Testis (tissue), 2 donors: ENCODE measurements at regions not wholly inside any gene's neighbourhood (a gene's known extent, or its start where the extent isn't known, plus 50 kb on each side); places are given as distances from the start of the nearest gene placed in this dataset.

Experiments
- DNase-seq: peaks from one replicate; pipeline ENCODE4 v3.0.0-alpha.2; 2019
- H3K27ac ChIP-seq, 2 donors: fragments of 200-600 bp; sonication (generic); one replicate each; pipeline ENCODE4 v1.5.1; 2019
- H3K27me3 ChIP-seq: fragments of 200-600 bp; sonication (generic); one replicate; pipeline ENCODE4 v1.5.1; 2019
- H3K36me3 ChIP-seq: fragments of 200-600 bp; sonication (generic); one replicate; pipeline ENCODE4 v1.5.1; 2017; ENCODE audit warnings: low read depth; ENCODE audit errors: missing control alignments
- H3K4me1 ChIP-seq: fragments of 200-600 bp; sonication (generic); one replicate; pipeline ENCODE4 v1.5.1; 2019
- H3K4me3 ChIP-seq, 2 donors: fragments of 200-600 bp; sonication (generic); one replicate each; pipeline ENCODE4 v1.5.1; 2017 to 2019
- H3K9me3 ChIP-seq: fragments of 200-600 bp; sonication (generic); one replicate; pipeline ENCODE4 v1.5.1; 2017
- POLR2A ChIP-seq: fragments of 450-650 bp; IDR thresholded peaks from one replicate; pipeline ENCODE4 v1.6.1; 2017; ENCODE audit warnings: antibody characterized with exemption, mild to moderate bottlenecking, moderate library complexity
- WGBS, 2 donors: methylation state at CpG; one replicate each; pipeline ENCODE4 v1.1.5; 2018; 5-methylcytosine and 5-hydroxymethylcytosine counted together
- intact Hi-C: fragments of 100-400 bp; cut with DNase I; formaldehyde crosslinking; loops from one replicate; pipeline ENCODE4 v1.15.1; 2023; ENCODE audit warnings: low total_unique reads
- TF ChIP-seq, protein P1 (sequence below), 3 experiments: fragments of 450-650 bp in 2 of 3; fragments of 200-600 bp in 1 of 3; sonication (generic) in 1 of 3; IDR thresholded peaks; one replicate each; pipeline ENCODE4 v1.5.1; 2016 to 2019; ENCODE audit warnings: antibody characterized with exemption in 3 of 3, mild to moderate bottlenecking in 2 of 3, moderate library complexity in 1 of 3

DNA sequence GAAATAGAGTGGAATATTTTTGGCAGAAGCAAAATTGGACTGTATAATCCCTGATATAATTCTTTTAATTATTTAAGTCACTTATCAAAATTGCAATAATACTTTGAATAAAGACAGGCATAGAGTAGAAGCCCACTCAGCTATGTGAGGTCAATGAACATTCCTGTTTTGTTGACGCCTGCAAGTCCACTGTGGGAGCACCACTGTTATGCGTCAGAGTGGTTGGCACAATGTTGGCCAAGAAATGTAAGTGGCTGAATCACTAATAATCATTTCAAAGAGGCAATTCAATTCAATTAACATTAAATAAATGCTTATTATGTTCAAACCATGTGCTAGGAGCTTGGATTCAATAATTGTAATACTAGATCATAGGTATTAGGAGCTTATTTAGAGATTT, 221.0 kb downstream of the SPCS3 start:
- DNase-seq, result no peak
- TF ChIP-seq POLR2A, result no peak
- TF ChIP-seq, protein P1, sequence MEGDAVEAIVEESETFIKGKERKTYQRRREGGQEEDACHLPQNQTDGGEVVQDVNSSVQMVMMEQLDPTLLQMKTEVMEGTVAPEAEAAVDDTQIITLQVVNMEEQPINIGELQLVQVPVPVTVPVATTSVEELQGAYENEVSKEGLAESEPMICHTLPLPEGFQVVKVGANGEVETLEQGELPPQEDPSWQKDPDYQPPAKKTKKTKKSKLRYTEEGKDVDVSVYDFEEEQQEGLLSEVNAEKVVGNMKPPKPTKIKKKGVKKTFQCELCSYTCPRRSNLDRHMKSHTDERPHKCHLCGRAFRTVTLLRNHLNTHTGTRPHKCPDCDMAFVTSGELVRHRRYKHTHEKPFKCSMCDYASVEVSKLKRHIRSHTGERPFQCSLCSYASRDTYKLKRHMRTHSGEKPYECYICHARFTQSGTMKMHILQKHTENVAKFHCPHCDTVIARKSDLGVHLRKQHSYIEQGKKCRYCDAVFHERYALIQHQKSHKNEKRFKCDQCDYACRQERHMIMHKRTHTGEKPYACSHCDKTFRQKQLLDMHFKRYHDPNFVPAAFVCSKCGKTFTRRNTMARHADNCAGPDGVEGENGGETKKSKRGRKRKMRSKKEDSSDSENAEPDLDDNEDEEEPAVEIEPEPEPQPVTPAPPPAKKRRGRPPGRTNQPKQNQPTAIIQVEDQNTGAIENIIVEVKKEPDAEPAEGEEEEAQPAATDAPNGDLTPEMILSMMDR (IDR thresholded peaks at IDR 0.05), result no peak
- H3K27ac ChIP-seq, result no peak overlapping the region
- no peaks in the 10 kb centered on the region for H3K9me3 ChIP-seq
- WGBS, 2 donors, result 87 to 100% methylated on average over 2 of the region's 2 CpGs
- H3K4me1 ChIP-seq, result no peaks in the 10 kb centered on the region
- no peaks in the 10 kb centered on the region for H3K27me3 ChIP-seq
- H3K36me3 ChIP-seq, result no peaks in the 10 kb centered on the region
- intact Hi-C loops, result no loop called here
- no peak overlapping the region for H3K4me3 ChIP-seq

DNA sequence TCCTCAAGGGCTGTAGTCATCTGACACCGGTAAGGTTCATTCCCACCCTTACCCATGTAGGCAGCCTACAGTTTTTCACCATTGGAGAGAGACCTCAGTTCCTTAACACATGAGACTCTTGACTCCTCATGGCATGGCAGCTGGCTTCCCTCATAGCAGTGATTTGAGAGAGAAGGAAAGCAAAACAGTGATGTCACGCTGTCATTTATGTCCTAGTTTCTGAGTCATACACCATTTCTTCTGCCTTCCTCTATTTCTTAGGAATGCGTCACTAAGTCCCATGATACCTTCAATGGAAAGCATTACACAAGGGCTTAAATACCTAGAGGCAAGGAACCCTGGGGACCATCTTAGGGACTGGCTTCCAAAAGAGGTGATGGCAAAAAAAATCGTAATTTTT, 226.1 kb downstream of the SPCS3 start:
- no peaks in the 10 kb centered on the region for H3K36me3 ChIP-seq
- intact Hi-C loops, result no loop called here
- TF ChIP-seq POLR2A, result no peak
- TF ChIP-seq, protein P1 (IDR thresholded peaks at IDR 0.05), result no peak
- no peaks in the 10 kb centered on the region for H3K4me1 ChIP-seq
- H3K4me3 ChIP-seq, result no peak overlapping the region
- H3K27me3 ChIP-seq, result no peaks in the 10 kb centered on the region
- DNase-seq, result no peak
- H3K9me3 ChIP-seq, result no peaks in the 10 kb centered on the region
- WGBS, 2 donors, result 78 to 85% methylated on average over 4 of the region's 4 CpGs
- H3K27ac ChIP-seq, result no peak overlapping the region

DNA sequence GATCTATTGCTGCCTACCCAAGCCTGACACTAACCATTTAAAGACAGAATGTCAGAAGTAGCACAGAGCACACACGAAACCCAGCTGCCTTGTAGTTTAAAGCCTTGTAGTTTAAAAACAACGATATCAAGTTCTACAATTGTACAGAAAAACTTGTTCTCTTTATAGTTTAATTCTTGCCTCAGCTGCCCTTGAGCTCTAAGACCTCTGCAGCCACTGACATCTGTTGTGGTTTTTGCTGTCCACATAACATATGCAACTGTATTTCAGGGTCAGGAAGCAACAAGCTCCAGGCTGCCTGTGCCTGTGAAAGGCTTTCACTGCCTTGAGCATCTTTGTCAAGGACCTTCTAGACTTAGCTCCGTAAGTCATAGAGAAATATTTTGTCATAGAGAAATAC, 227.2 kb downstream of the SPCS3 start:
- Histone ChIP-seq H3K4me1 (no peaks in the 10 kb centered on the region), H3K9me3 (no peaks in the 10 kb centered on the region), H3K36me3 (no peaks in the 10 kb centered on the region), H3K27ac (no peak overlapping the region), H3K4me3 (no peak overlapping the region), H3K27me3 (no peaks in the 10 kb centered on the region)
- intact Hi-C loops, result no loop called here
- DNase-seq, result no peak
- 29 to 32% methylated on average over 3 of the region's 3 CpGs for WGBS, 2 donors
- TF ChIP-seq POLR2A, result no peak
- TF ChIP-seq, protein P1 (IDR thresholded peaks at IDR 0.05), result no peak

DNA sequence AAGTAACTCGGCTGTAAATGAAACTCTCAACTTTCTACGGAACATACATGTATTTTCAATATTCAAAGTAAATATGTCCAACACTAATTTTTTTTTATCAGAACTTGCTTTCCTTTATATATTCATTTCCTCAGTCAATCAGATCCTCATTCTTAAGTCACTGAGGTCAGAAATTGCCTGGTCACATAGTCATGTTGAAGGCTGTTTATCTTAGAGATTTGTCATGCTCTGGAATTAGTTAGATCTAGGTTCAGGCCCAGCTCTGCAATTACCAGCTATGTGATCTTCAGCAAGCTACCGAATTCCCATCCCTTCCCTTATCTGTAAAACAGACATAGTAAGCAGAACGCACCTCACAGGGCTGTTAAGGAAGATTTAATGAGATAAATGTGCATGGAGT, 228.8 kb downstream of the SPCS3 start:
- Histone ChIP-seq H3K9me3 (no peaks in the 10 kb centered on the region), H3K36me3 (no peaks in the 10 kb centered on the region), H3K27me3 (no peaks in the 10 kb centered on the region), H3K4me1 (no peaks in the 10 kb centered on the region), H3K4me3 (no peak overlapping the region), H3K27ac (no peak overlapping the region)
- no peak for TF ChIP-seq POLR2A
- TF ChIP-seq, protein P1 (IDR thresholded peaks at IDR 0.05), result no peak
- intact Hi-C loops, result no loop called here
- 59% methylated on average over 4 of the region's 4 CpGs for WGBS, 2 donors
- no peak for DNase-seq

DNA sequence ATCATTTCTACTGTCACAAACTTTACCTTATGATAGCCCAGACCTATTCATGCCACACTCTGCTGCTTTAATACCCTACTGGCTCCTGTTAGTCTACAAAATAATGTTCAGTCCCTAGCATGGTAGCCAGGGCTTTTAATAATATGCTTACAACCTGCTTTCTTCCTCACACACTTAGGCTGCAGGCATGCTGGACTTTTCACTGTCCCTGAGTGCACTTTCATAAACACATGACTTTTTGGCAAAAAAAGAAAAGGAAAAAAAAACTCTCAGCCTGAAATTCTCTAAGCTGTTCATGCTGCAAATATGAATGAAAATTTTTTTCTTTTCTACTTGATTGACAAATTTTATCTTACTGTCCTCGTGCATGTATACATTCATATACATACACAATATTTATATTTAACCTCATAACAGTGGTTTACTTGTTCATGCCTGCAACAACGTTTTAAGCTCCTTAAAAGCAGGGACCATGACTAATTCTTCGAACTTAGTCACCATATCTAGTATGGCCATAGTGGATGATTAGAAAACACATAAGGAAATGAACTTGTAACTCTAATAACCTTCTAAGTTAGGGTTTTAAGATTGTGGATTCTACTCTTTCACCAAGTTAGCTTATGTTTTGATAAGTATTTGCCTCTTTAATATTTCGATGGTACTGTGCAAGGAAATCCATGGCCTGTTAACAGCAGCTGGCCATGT, 229.5 kb downstream of the SPCS3 start:
- TF ChIP-seq, protein P1 (IDR thresholded peaks at IDR 0.05), result no peak
- Histone ChIP-seq H3K9me3 (no peaks in the 10 kb centered on the region), H3K36me3 (no peaks in the 10 kb centered on the region), H3K4me3 (no peak overlapping the region), H3K27ac (no peak overlapping the region), H3K4me1 (no peaks in the 10 kb centered on the region), H3K27me3 (no peaks in the 10 kb centered on the region)
- intact Hi-C loops, result no loop called here
- 65 to 66% methylated on average over 4 of the region's 4 CpGs for WGBS, 2 donors
- no peak for DNase-seq
